Naive thymus-derived CD4-positive, alpha-beta T cell (primary cell): ENCODE measurements at regions not wholly inside any gene's neighbourhood (a gene's known extent, or its start where the extent isn't known, plus 50 kb on each side); places are given as distances from the start of the nearest gene placed in this dataset.

Experiments used
- ATAC-seq: fragments of 150-1000 bp; cut with Tn5 transposase; 2 replicates; pipeline ENCODE4 v1.10.0; 2021; ENCODE audit warnings: mild to moderate bottlenecking, moderate library complexity
- CTCF ChIA-PET: fragments of 350-600 bp; sonication (Branson Sonifier 250); formaldehyde crosslinking; loops from one replicate; lab custom pipeline; 2021; ENCODE audit warnings: antibody characterized with exemption; lab: Charles Lee
- POLR2A ChIA-PET: fragments of 350-600 bp; sonication (Branson Sonifier 250); formaldehyde crosslinking; loops from one replicate; lab custom pipeline; 2021; ENCODE audit warnings: antibody characterized with exemption, inconsistent platforms; lab: Charles Lee
- DNase-seq, 9 donors: peaks; one replicate each; pipeline versions ENCODE4 v3.0.0 to v3.0.0-alpha.2; 2020 to 2022; ENCODE audit warnings: mixed read lengths in 1 of 9
- H3K27ac ChIP-seq: one replicate; pipeline ENCODE4 v1.7.0; 2013; ENCODE audit warnings: mild to moderate bottlenecking, low read depth, low read length, moderate library complexity
- H3K27me3 ChIP-seq, 2 donors: one replicate each; pipeline ENCODE4 v1.7.0; 2013; ENCODE audit warnings: low read length in 2 of 2, mild to moderate bottlenecking in 2 of 2, moderate library complexity in 2 of 2; ENCODE audit not compliant: control insufficient read depth in 2 of 2, insufficient read depth in 2 of 2
- H3K36me3 ChIP-seq, 3 experiments: 1 replicate in 2 of 3; 2 replicates in 1 of 3; pipeline ENCODE4 v1.7.0; 2013; ENCODE audit warnings: low read length in 3 of 3, mild to moderate bottlenecking in 3 of 3, moderate library complexity in 1 of 3; ENCODE audit not compliant: insufficient read depth in 3 of 3, control insufficient read depth in 2 of 3
- H3K4me1 ChIP-seq, 2 donors: one replicate each; pipeline ENCODE4 v1.7.0; 2013; ENCODE audit warnings: low read length in 2 of 2, mild to moderate bottlenecking in 2 of 2, moderate library complexity in 1 of 2; ENCODE audit not compliant: control insufficient read depth in 2 of 2, insufficient read depth in 2 of 2
- H3K4me3 ChIP-seq: 2 replicates; pipeline ENCODE4 v1.7.0; 2013; ENCODE audit warnings: mild to moderate bottlenecking, low read length
- H3K9me3 ChIP-seq, 3 experiments: 1 replicate in 2 of 3; 2 replicates in 1 of 3; pipeline ENCODE4 v1.7.0; 2013; ENCODE audit warnings: low read length in 3 of 3; ENCODE audit not compliant: control insufficient read depth in 2 of 3
- H3K27ac Mint-ChIP-seq, 9 donors: one replicate each; pipeline ENCODE4 v1.8.0; 2020 to 2022; ENCODE audit warnings: mixed read lengths in 9 of 9, mild to moderate bottlenecking in 8 of 9, moderate library complexity in 5 of 9, inconsistent platforms in 2 of 9
- H3K27me3 Mint-ChIP-seq, 5 donors: one replicate each; pipeline ENCODE4 v1.8.0; 2021 to 2022; ENCODE audit warnings: mixed read lengths in 5 of 5, mild to moderate bottlenecking in 1 of 5
- H3K36me3 Mint-ChIP-seq, 5 donors: one replicate each; pipeline ENCODE4 v1.8.0; 2020 to 2022; ENCODE audit warnings: mixed read lengths in 5 of 5, mild to moderate bottlenecking in 3 of 5, inconsistent platforms in 1 of 5
- H3K4me1 Mint-ChIP-seq, 7 donors: one replicate each; pipeline ENCODE4 v1.8.0; 2020 to 2022; ENCODE audit warnings: mixed read lengths in 7 of 7, mild to moderate bottlenecking in 3 of 7, inconsistent platforms in 1 of 7
- H3K4me3 Mint-ChIP-seq, 10 donors: one replicate each; pipeline ENCODE4 v1.8.0; 2020 to 2022; ENCODE audit warnings: mild to moderate bottlenecking in 10 of 10, mixed read lengths in 10 of 10, moderate library complexity in 6 of 10, inconsistent platforms in 2 of 10
- H3K9me3 Mint-ChIP-seq, 11 donors: one replicate each; pipeline ENCODE4 v1.8.0; 2020 to 2022; ENCODE audit warnings: mixed read lengths in 11 of 11, mild to moderate bottlenecking in 4 of 11, inconsistent platforms in 1 of 11, moderate library complexity in 1 of 11
- intact Hi-C, 2 donors: fragments of 100-400 bp; cut with micrococcal nuclease; formaldehyde crosslinking; loops; one replicate each; pipeline ENCODE4 v1.15.1; 2023

DNA sequence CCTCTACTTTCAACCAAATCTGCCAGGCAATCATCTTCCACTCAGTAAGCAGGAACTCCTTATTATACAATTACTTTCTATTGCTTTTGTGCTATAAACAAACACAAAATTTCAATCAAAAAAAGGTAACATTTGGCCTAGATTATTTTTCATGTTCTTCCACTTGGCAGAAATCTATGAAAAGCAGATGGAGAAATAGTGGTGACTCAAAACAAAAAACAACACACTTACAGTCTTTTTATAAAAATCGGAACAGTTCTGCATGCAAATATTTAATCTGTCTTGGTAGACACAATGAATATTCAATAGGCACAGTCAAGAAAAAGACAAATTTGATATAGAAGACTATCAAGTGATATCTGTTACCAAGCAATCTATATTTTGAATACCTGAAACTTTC, 376.8 kb downstream of the RPS29 start:
- H3K27me3 ChIP-seq: no peaks in the 10 kb centered on the region
- intact Hi-C loops: no loop called here
- H3K9me3 Mint-ChIP-seq: peaks cover 0 to 2% (median 0%) of the 10 kb centered on the region in 11 donors
- no peak for ATAC-seq
- no peaks in the 10 kb centered on the region for H3K36me3 ChIP-seq
- H3K27me3 Mint-ChIP-seq: peaks cover 0 to 11% (median 7%) of the 10 kb centered on the region in 5 donors
- H3K4me3 ChIP-seq: no peak overlapping the region
- no peaks in the 10 kb centered on the region for H3K4me1 ChIP-seq
- H3K27ac ChIP-seq: no peak overlapping the region
- DNase-seq: no peak
- ChIA-PET POLR2A (no interaction called here), CTCF (no interaction called here)
- no peak overlapping the region for H3K27ac Mint-ChIP-seq
- no peak overlapping the region for H3K4me3 Mint-ChIP-seq
- H3K4me1 Mint-ChIP-seq: no peaks in the 10 kb centered on the region
- H3K36me3 Mint-ChIP-seq: no peaks in the 10 kb centered on the region
- H3K9me3 ChIP-seq: no peaks in the 10 kb centered on the region

DNA sequence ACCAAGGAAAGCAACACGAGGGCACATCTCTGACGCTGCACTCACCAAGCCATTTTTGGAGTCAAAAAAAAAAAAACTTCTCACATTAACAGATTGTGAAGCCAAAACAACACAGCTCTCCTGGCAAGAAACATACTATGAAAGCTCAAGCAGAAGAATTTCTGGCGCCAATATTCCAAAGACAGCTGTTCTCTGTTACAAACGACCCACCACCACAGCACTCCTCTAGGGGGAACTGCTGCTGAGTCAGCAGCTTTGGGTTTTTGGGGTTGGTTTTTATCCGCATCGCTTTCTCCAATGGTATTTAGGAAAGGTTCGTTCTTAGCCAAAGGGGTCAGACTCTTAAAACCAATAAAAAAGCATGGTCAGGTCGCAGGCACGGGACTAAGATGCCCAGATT, 379.4 kb downstream of the RPS29 start:
- intact Hi-C loops: no loop called here
- Mint-ChIP-seq H3K27me3 (peaks cover 0 to 11% (median 9%) of the 10 kb centered on the region in 5 donors), H3K4me1 (no peaks in the 10 kb centered on the region), H3K27ac (no peak overlapping the region), H3K36me3 (no peaks in the 10 kb centered on the region), H3K4me3 (no peak overlapping the region), H3K9me3 (peaks cover 0 to 4% (median 0%) of the 10 kb centered on the region in 11 donors)
- Histone ChIP-seq H3K4me1 (no peaks in the 10 kb centered on the region), H3K27ac (no peak overlapping the region), H3K36me3 (no peaks in the 10 kb centered on the region), H3K4me3 (no peak overlapping the region), H3K27me3 (no peaks in the 10 kb centered on the region), H3K9me3 (no peaks in the 10 kb centered on the region)
- CTCF ChIA-PET: no interaction called here
- ATAC-seq: no peak
- no peak for DNase-seq
- POLR2A ChIA-PET: no interaction called here

DNA sequence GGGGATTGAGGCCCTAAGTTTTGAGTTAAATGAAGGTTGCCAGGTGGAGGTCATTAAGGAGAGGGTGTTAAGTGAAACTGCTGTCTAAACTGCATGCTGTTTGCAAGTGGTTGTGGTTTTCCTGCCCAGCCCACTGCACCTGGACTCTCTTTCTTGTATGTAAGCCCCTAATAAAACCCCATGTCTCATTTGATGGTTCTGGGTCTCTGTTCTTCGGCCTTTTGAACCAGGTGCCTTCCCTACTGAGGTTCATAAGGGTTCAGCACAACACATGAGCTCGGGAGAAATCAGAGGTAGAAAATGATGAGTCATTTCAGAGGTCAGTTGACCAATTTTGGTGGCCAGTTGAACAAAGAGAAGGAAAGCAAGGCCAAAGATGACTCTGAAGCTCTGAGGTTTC, 382.5 kb downstream of the RPS29 start:
- Histone ChIP-seq H3K9me3 (no peaks in the 10 kb centered on the region), H3K4me1 (no peaks in the 10 kb centered on the region), H3K4me3 (no peak overlapping the region), H3K27me3 (no peaks in the 10 kb centered on the region), H3K36me3 (no peaks in the 10 kb centered on the region), H3K27ac (no peak overlapping the region)
- peaks cover 0 to 4% (median 0%) of the 10 kb centered on the region in 11 donors for H3K9me3 Mint-ChIP-seq
- no peaks in the 10 kb centered on the region for H3K36me3 Mint-ChIP-seq
- CTCF ChIA-PET: no interaction called here
- DNase-seq (no peak), ATAC-seq (no peak)
- no peaks in the 10 kb centered on the region for H3K4me1 Mint-ChIP-seq
- no peak overlapping the region for H3K4me3 Mint-ChIP-seq
- intact Hi-C loops: no loop called here
- no peak overlapping the region for H3K27ac Mint-ChIP-seq
- H3K27me3 Mint-ChIP-seq: peaks cover 0 to 20% (median 14%) of the 10 kb centered on the region in 5 donors
- POLR2A ChIA-PET: no interaction called here

DNA sequence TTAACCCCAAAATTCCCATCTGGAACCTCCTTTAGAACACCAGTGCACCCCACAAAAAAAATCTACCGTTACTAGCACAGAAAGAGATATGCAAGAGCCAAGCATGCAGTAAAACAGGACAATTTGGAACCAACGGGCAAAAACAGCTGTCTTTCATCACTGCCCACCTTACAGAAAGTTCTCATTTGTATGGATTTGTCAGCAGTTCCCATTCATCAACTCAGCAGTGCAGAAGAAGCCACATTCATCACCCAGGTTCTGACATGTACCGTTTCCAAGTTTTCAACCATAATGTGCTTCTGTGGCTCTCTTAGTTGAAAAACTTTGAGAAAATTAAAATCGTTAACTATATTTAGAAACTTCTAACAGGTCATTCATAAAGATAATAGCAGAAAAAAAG, 387.0 kb downstream of the RPS29 start:
- intact Hi-C loops: no loop called here
- no peak overlapping the region for H3K4me3 Mint-ChIP-seq
- no peaks in the 10 kb centered on the region for H3K36me3 Mint-ChIP-seq
- no peak overlapping the region for H3K4me3 ChIP-seq
- H3K9me3 Mint-ChIP-seq: peaks cover 0 to 4% (median 0%) of the 10 kb centered on the region in 11 donors
- no peak overlapping the region for H3K27ac Mint-ChIP-seq
- POLR2A ChIA-PET: no interaction called here
- ATAC-seq (no peak), DNase-seq (no peak)
- no peak overlapping the region for H3K27ac ChIP-seq
- CTCF ChIA-PET: no interaction called here
- H3K4me1 ChIP-seq: no peaks in the 10 kb centered on the region
- no peaks in the 10 kb centered on the region for H3K36me3 ChIP-seq
- no peaks in the 10 kb centered on the region for H3K27me3 ChIP-seq
- H3K4me1 Mint-ChIP-seq: no peaks in the 10 kb centered on the region
- no peaks in the 10 kb centered on the region for H3K9me3 ChIP-seq
- H3K27me3 Mint-ChIP-seq: peaks cover 0 to 22% (median 14%) of the 10 kb centered on the region in 5 donors

DNA sequence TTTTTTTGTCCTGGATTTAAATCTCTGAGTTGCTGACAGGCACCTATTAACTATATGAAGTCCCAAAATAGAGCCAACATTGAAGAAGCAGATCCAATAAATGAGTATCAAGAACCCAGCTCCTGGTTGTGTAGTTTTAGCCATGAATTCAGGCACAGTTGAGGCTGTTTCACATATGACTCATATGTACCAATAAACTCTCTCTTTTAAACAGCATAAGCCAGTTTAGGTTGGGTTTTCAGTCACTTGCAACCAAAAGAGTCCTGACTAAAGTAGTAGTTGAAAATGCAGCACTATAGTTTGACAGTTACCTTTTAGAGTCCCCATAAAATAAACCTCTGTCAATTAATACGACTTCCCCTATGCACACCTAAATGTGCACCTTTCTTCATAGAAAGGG, 389.9 kb downstream of the RPS29 start:
- Mint-ChIP-seq H3K4me3 (no peak overlapping the region), H3K27ac (no peak overlapping the region), H3K9me3 (peaks cover 0 to 3% (median 0%) of the 10 kb centered on the region in 11 donors), H3K4me1 (no peaks in the 10 kb centered on the region), H3K27me3 (peaks cover 0 to 30% (median 13%) of the 10 kb centered on the region in 5 donors), H3K36me3 (no peaks in the 10 kb centered on the region)
- H3K4me1 ChIP-seq: no peaks in the 10 kb centered on the region
- no peak overlapping the region for H3K27ac ChIP-seq
- DNase-seq (no peak), ATAC-seq (no peak)
- no peaks in the 10 kb centered on the region for H3K36me3 ChIP-seq
- intact Hi-C loops: no loop called here
- ChIA-PET POLR2A (no interaction called here), CTCF (no interaction called here)
- no peak overlapping the region for H3K4me3 ChIP-seq
- H3K9me3 ChIP-seq: no peaks in the 10 kb centered on the region
- no peaks in the 10 kb centered on the region for H3K27me3 ChIP-seq

DNA sequence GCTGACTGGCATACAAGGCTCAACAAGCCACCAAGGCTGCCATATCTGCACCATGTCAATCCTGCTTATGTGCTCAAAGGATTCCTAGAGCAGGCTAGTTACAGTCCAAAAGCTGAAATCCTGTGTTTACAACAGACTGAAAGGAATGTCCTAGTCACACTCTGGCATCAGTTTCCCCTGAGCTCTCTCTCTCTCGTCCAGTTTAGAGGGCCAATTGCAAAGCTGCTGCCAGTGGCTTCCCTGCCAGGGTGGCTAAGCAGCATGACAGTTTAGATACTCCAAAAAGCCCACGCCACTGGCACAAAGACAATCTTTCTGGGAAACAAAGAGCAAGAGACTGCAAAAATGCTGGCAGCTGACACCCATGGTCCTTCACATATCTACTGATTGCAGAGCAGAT, 392.1 kb downstream of the RPS29 start:
- no peaks in the 10 kb centered on the region for H3K4me1 Mint-ChIP-seq
- CTCF ChIA-PET: interaction anchor here (0.6 kb wide), 1 partner anchor 8 kb away, joined by 5 read pairs; no protein-coding TSS in a partner anchor
- no peak for ATAC-seq

DNA sequence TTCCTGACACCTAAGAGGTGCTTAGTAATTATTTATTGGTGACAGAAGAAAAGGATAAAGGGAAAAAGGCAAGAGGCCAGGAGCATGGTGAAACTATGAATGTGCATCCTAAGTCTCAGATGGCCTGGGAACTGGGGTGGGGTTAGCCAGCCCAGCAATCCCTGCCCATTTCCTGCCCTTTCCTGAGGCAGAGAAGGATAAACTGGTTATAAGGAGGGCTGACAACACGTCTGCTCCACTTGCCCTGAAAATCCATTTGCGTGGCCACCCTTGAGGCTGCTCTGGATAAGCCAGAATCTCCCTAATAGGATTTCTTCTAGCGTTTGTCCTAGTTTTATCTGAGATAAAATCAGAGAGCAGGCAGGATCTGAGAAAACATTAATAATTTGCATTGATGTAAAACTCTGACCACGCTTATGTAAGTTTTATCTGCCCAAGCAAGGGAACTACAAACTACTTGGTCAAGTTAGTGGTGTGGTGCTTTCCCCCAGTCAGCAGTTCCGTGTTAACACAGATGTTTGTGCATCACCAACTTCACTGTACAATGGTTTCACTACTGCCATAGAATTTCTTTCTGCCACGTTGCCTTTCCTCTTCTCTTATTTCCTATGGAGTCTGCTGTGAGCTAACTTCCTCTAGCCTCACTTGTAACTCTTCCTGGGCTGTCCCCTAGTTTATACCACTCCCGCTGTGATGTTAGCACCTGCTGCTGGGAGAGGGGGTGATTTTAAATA, 392.7 kb downstream of the RPS29 start:
- H3K36me3 Mint-ChIP-seq: no peaks in the 10 kb centered on the region
- Histone ChIP-seq H3K9me3 (no peaks in the 10 kb centered on the region), H3K4me3 (no peak overlapping the region), H3K27ac (no peak overlapping the region), H3K36me3 (no peaks in the 10 kb centered on the region), H3K27me3 (no peaks in the 10 kb centered on the region), H3K4me1 (no peaks in the 10 kb centered on the region)
- DNase-seq (no peak), ATAC-seq (no peak)
- H3K27ac Mint-ChIP-seq: no peak overlapping the region
- H3K9me3 Mint-ChIP-seq: peaks cover 0 to 5% (median 0%) of the 10 kb centered on the region in 11 donors
- intact Hi-C loops: no loop called here
- H3K4me3 Mint-ChIP-seq: no peak overlapping the region
- CTCF ChIA-PET: interaction anchor here (0.6 kb wide), 1 partner anchor 9 kb away, joined by 5 read pairs; no protein-coding TSS in a partner anchor
- POLR2A ChIA-PET: no interaction called here
- H3K4me1 Mint-ChIP-seq: no peaks in the 10 kb centered on the region
- H3K27me3 Mint-ChIP-seq: peaks cover 0 to 32% (median 15%) of the 10 kb centered on the region in 5 donors

More for the DNA sequence above, 392.1 kb downstream of the RPS29 start:
- peaks cover 0 to 31% (median 15%) of the 10 kb centered on the region in 5 donors for H3K27me3 Mint-ChIP-seq
- POLR2A ChIA-PET: no interaction called here
- Histone ChIP-seq H3K4me1 (no peaks in the 10 kb centered on the region), H3K9me3 (no peaks in the 10 kb centered on the region), H3K4me3 (no peak overlapping the region), H3K27ac (no peak overlapping the region), H3K36me3 (no peaks in the 10 kb centered on the region), H3K27me3 (no peaks in the 10 kb centered on the region)
- no peak overlapping the region for H3K27ac Mint-ChIP-seq
- H3K9me3 Mint-ChIP-seq: peaks cover 0 to 2% (median 0%) of the 10 kb centered on the region in 11 donors
- H3K4me3 Mint-ChIP-seq: no peak overlapping the region
- intact Hi-C loops: no loop called here
- DNase-seq: no peak
- H3K36me3 Mint-ChIP-seq: no peaks in the 10 kb centered on the region
